NCI-H1092 treated with DMSO at 0.1 percent for 48 hours (cell line): ENCODE measurements at regions not wholly inside any gene's neighbourhood (a gene's known extent, or its start where the extent isn't known, plus 50 kb on each side); places are given as distances from the start of the nearest gene placed in this dataset.

Source experiments
- DNase-seq: peaks from one replicate; lab custom pipeline; 2025; lab: John Stamatoyannopoulos, UW

- DNase-seq, result no peak
Measured at GRCh38 chr14:58813745-58814144, 176.0 kb downstream of the DACT1 start.

GRCh38 chr14:58814466-58814865, 176.7 kb downstream of the DACT1 start:
- DNase-seq, result no peak

GRCh38 chr14:58815161-58815701, 177.5 kb downstream of the DACT1 start:
- no peak for DNase-seq

GRCh38 chr14:58815794-58816193, 178.0 kb downstream of the DACT1 start:
- no peak for DNase-seq

GRCh38 chr14:58816416-58817115, 178.8 kb downstream of the DACT1 start:
- no peak for DNase-seq

- DNase-seq, result no peak
Measured at GRCh38 chr14:58817846-58818245, 180.1 kb downstream of the DACT1 start.

- no peak for DNase-seq
Measured at GRCh38 chr14:58820032-58820431, 182.3 kb downstream of the DACT1 start.

- no peak for DNase-seq
Measured at GRCh38 chr14:58821421-58821820, 183.7 kb downstream of the DACT1 start.

- no peak for DNase-seq
Measured at GRCh38 chr14:58822856-58823255, 185.1 kb downstream of the DACT1 start.

GRCh38 chr14:58823312-58823711, 185.6 kb downstream of the DACT1 start:
- DNase-seq, result no peak

GRCh38 chr14:58824106-58824505, 186.3 kb downstream of the DACT1 start:
- DNase-seq, result no peak

GRCh38 chr14:58824796-58825195, 187.0 kb downstream of the DACT1 start:
- no peak for DNase-seq

GRCh38 chr14:58825606-58826005, 187.8 kb downstream of the DACT1 start:
- DNase-seq, result no peak

- DNase-seq, result no peak
Measured at GRCh38 chr14:58826845-58827686, 189.3 kb downstream of the DACT1 start.

GRCh38 chr14:58828298-58828697, 190.5 kb downstream of the DACT1 start:
- no peak for DNase-seq

GRCh38 chr14:58829594-58829993, 191.8 kb downstream of the DACT1 start:
- DNase-seq, result no peak

GRCh38 chr14:58830121-58830520, 192.4 kb downstream of the DACT1 start:
- no peak for DNase-seq

- DNase-seq, result no peak
Measured at GRCh38 chr14:58832095-58832521, 194.3 kb downstream of the DACT1 start.

- DNase-seq, result no peak
Measured at GRCh38 chr14:58833634-58834378, 196.0 kb downstream of the DACT1 start.

- DNase-seq, result no peak
Measured at GRCh38 chr14:58836303-58836974, 198.7 kb downstream of the DACT1 start.

GRCh38 chr14:58839233-58839632, 201.5 kb downstream of the DACT1 start:
- DNase-seq, result no peak

- no peak for DNase-seq
Measured at GRCh38 chr14:58844544-58844943, 206.8 kb downstream of the DACT1 start.
